ENCODE measurements at regions not wholly inside any gene's neighbourhood (a gene's known extent, or its start where the extent isn't known, plus 50 kb on each side); places are given as distances from the start of the nearest gene placed in this dataset.

- no peak for DNase-seq
Observed at GRCh38 chr11:112794331-112794846, 166.8 kb upstream of the NCAM1 start.

DNA sequence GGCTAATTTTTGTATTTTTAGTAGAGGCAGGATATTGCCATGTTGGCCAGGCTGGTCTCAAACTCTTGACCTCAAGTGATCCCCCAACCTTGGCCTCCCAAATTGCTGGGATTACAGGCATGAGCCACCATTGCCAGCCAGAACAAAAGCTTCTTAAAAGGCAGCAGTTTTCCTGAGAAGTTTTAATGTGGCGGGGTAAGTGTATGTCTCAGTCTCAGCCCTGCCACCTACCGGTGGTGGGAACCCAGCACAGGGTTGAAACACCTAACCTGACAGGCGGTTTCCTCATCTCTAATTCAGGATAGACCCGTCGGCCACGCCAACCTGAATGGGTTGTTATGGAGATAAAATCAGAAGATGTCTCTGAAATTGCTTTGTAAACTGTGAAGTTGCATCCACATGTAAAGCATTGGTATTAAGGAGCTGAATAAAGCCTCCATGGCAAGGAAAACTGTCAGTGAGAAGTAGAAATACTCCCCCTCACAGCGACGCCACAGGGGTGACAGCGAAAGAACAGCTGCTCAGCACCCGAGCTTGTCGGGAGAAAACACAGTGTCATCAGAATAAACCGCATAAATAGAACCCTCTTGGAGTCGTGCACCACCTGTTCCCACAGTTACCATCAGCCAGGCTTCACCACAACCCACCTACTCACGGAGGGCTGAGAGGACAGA, 165.9 kb upstream of the NCAM1 start:
- DNase-seq = peak; percentile 43

DNA sequence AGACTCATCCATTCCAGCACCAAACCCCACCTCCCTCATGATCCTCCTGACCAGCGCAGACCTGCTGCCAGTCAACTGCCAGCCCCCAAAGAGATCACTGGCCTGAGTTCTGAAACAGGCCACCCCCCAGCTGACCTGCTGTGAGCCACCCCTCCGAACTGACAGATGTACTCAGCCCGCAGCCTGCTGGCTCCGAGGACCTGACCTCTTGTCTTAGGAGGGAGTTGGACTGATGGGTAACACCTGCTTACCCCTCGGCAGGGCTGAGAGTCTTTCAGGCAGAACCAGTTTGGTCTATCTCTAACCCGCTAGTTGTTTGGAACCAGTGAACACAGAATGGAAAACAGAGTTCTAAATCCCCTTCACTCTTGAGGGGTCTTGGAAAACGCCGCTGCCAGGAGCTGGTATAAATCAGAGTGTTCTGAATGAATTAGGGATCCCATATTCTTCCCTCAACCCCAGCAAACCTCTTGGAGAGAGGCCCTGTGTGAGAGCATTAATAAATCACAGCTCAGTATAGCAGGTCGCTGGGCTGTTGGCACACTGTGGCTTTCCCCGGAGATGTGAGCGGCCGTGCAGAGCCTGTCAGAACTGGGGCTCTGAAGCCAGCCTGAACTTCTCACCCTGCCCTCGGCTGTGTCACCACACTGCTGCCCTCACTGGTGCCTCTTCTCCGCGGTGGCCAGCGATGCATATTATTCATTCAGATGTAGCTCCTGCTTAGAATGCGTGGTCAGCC, 165.1 kb upstream of the NCAM1 start:
- no peak for DNase-seq

GRCh38 chr11:112797092-112797491, 164.1 kb upstream of the NCAM1 start:
- DNase-seq = no peak

DNA sequence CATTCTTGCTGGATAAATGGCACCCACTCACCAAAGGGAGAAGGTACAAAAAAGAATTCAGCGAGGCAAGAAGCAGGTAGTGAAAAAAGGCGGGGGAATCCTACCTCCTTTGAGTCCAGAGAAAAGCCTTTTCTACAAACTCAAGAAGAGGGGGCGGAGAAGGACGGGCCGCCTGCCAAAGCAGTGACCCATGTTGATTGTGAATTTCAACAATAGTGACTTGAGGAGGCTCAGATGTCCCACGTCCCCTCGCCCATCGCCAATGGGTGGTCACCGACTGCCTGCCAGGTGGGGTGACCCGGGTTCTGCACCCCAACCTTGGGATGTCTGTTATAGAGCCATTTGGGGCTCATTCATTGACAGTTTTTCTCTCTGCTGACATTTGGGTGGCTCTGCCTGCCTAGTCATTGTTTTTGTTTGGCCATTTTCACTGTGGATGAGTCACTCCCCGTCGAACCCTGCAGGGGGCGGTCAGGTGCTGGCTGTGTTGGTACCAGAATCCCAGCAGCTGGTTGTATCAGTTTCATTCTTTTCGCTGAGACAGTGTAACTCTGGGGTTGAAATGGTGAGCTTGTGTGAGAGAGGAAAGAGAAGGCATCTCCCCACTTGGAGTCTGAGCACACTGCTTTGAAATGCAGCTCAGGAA, 163.4 kb upstream of the NCAM1 start:
- peak; percentile 26 for DNase-seq

GRCh38 chr11:112801025-112801816, 160.0 kb upstream of the NCAM1 start:
- no peak for DNase-seq

GRCh38 chr11:112801817-112802088, 159.5 kb upstream of the NCAM1 start:
- no peak for DNase-seq

- no peak for DNase-seq
Observed at GRCh38 chr11:112805658-112806057, 155.6 kb upstream of the NCAM1 start.

DNA sequence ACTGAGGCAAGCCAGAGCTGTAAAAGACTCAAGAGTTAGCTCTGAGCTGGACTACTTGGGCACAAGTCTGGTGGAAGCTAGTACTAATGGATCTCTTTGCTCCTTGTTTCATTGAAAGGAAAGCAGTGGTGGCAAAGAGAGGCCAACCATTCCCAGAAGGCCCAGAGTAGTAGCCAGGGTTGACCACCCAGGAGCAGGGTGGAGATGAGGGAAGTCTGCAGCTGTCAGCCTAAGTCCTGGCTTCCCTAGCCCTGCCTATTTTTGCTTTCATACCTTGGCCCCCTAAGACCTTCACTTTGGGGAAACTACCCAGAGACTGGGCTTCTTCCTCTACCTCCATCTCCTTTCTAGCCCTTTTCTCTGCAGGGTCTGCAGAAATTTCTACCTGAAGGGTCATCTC, 155.0 kb upstream of the NCAM1 start:
- no peak for DNase-seq

GRCh38 chr11:112806876-112807275, 154.3 kb upstream of the NCAM1 start:
- no peak for DNase-seq

- DNase-seq = no peak
Observed at GRCh38 chr11:112809429-112809828, 151.8 kb upstream of the NCAM1 start.

DNA sequence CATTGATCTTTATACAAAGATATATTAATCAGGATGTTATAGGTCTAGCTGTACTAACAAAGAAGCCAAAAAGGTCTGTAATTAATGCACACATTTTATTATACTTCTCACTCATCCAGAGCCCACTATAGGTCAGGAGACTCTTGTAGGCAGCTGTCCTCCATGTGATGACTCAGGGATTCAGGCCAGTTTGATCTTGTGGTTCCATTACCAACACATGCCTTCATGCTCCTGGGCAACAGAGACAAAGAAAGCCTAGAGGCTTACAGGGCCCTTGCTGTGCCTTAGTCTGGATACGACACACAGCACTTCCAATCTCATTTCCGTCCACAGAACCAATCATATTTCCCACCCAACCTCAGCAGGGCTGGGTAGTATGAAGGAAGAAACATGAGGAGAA, 150.3 kb upstream of the NCAM1 start:
- no peak for DNase-seq

- DNase-seq = no peak
Observed at GRCh38 chr11:112811783-112812182, 149.4 kb upstream of the NCAM1 start.

GRCh38 chr11:112812729-112813128, 148.5 kb upstream of the NCAM1 start:
- DNase-seq = no peak

- DNase-seq = no peak
Observed at GRCh38 chr11:112814168-112814567, 147.1 kb upstream of the NCAM1 start.

DNA sequence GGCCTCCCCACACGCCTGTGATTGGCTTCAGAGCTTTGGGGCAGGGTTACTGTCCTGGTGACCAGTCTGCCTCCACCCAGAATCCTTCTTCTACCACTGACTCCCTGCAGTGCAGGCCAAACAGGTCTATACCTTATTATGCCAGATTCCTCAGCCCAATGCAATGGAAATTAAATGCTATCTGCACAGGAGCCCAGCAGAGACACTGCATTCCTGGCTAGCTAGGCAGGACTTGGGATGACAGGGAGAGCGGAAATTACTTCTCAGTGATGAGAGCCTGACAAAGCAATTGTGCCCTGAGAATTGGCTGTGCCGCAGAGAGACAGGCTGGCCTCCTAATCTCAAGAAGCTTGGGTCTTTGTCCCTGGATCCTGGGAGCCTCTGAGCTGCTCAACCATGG, 143.8 kb upstream of the NCAM1 start:
- DNase-seq = no peak

DNA sequence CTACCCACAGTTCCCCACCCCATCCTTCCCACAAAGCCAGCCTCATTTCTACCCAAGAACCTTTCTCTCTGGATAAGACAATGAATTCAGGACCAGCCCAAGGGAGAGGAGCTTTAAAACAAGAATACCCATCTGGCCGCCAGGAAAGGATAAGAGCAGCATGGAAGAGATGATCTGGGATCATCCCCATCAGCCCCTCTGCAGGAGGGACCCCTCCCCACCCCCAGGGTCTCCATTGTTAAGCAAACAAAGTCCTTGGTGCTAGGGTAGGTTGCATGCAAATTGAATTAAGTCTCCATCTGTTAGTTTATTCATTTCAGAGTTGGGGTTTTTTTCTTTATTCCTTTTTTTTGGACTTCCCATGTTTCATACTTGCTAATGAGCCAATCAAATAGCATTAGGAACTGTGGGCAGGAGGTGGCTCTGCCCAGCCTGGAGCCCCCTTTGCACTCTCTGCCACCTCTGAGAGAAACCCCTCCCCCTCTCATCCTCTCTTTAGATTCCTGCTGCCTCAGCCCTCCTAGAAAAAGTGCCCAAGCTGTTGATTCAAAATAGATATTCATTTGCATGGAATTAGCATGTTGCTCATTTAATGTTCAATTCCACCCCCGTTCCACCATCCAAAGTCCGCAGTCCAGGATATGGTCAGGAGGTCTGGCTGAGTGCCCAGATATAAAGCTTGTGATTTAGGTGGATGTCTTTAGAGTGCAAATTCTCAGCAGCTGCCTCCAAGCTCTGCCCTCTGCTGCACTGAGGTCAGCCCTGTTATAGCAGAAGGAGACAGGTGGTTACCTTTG, 138.5 kb upstream of the NCAM1 start:
- DNase-seq = no peak

- no peak for DNase-seq
Observed at GRCh38 chr11:112826026-112826425, 135.2 kb upstream of the NCAM1 start.

GRCh38 chr11:112826788-112827187, 134.4 kb upstream of the NCAM1 start:
- DNase-seq = no peak

GRCh38 chr11:112828421-112828820, 132.8 kb upstream of the NCAM1 start:
- DNase-seq = no peak

DNA sequence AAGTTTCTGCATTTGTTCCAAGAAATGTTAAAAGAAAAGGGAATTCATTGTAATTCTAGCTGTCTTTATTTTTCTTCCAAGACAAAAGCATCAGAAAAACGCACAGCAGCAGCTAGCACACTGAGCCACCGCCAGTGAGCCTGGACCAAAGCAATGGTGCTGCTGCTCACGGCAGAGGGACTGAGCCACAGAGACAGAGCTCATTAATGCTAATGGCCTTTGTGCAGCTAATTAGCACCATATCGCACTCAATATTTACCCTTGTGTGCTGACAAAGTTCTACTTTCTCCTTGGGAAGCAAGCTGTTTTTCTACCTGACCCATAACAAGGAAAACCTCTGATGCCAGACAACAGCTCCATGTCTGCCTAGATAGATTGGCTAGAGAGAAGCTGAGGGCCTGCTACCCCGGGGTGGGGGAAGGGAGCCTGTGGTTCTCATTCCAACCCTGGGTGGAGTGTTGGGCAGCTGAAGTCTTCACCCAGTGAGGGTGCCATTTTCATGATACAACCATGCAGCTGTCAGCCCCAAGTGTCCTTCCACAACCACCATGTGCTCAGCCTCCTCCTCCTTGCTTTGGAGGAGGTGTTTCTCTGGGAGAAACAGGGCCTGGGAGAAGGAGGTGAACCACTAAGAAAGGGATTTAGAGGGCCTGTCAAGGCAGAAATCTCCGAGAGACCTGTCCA, 131.1 kb upstream of the NCAM1 start:
- no peak for DNase-seq

DNA sequence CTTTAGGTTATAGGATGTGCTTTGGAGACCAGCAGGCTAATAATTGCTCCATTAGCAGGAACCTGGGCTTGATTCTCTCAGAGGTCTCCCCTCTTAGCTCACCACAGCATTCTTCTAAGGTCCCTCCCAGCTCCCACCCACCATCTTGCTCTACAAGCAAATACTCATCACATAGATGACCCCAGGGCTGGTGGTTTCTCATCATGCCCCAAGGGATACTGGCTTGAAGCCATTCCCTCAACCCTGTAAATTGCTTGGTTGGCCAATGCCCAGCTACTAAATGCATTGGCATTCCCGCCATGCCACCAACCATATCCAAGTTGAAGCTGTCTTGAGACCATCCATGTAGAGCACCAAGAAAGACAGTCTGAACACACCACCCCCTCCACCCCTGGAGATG, 130.2 kb upstream of the NCAM1 start:
- DNase-seq = no peak

All from fibroblast of skin of scalp (primary cell).